ENCODE measurements at regions not wholly inside any gene's neighbourhood (a gene's known extent, or its start where the extent isn't known, plus 50 kb on each side); places are given as distances from the start of the nearest gene placed in this dataset.

DNA sequence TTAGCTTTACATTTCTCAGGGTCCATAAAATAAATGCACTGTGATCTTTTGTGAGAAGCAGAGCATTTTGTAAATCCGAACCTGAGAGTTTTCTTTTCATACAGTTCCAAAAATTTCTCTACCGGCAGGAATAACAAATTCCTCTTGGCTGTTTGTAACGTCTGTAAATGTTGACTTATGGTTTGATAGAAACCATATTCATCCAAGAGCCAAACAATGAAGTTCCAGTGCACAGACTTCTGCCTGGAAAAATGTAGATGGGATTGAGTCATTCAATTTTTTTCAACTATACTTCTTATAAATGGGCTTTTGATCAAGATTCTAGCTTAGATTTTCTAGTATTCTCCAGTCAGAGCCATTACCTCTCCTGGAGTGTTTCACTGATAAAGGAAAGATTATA lies 530.6 kb downstream of the TFEC start:
- H3K9me3 ChIP-seq (ENCODE audit: low read length): no peaks in the 10 kb centered on the region
- H3F3A ChIP-seq (ENCODE audit: insufficient read depth, low read length): no peaks in the 10 kb centered on the region
- no peaks in the 10 kb centered on the region for H3K27me3 ChIP-seq (ENCODE audit: insufficient read depth, low read length)
- no peak for TF ChIP-seq CTCF (IDR thresholded peaks at IDR 0.05; ENCODE audit: low read length)
- no peak for TF ChIP-seq EZH2 (IDR thresholded peaks at IDR 0.05; ENCODE audit: borderline replicate concordance, low read length)
- no peaks in the 10 kb centered on the region for H3K4me1 ChIP-seq (ENCODE audit: insufficient read depth, low read length, severe bottlenecking)
- no peaks in the 10 kb centered on the region; the same call in 1 of the 2 replicates for H3K9me2 ChIP-seq (ENCODE audit: low read depth, low read length)
- no peaks in the 10 kb centered on the region for H4K20me1 ChIP-seq (ENCODE audit: insufficient read depth, low read length)
- H3K4me3 ChIP-seq (ENCODE audit: low read depth, low read length, poor library complexity, severe bottlenecking): no peak overlapping the region
- no peak overlapping the region for H2AFZ ChIP-seq (ENCODE audit: low read length)
- no peak overlapping the region for H3K9ac ChIP-seq (ENCODE audit: low read length)
- H3K27ac ChIP-seq (ENCODE audit: low read depth, low read length, poor library complexity, severe bottlenecking): no peak overlapping the region
- no peaks in the 10 kb centered on the region for H3K36me3 ChIP-seq (ENCODE audit: insufficient read depth, low read length)
- H3K79me2 ChIP-seq (ENCODE audit: insufficient read depth, low read length): no peaks in the 10 kb centered on the region
- no peak overlapping the region for H3K4me2 ChIP-seq (ENCODE audit: low read length)

GRCh38 chr7:115496006-115496405 lies 534.6 kb downstream of the TFEC start:
- no peaks in the 10 kb centered on the region for H3F3A ChIP-seq (ENCODE audit: insufficient read depth, low read length)
- H3K4me3 ChIP-seq (ENCODE audit: low read depth, low read length, poor library complexity, severe bottlenecking): no peak overlapping the region
- no peaks in the 10 kb centered on the region for H4K20me1 ChIP-seq (ENCODE audit: insufficient read depth, low read length)
- no peaks in the 10 kb centered on the region for H3K79me2 ChIP-seq (ENCODE audit: insufficient read depth, low read length)
- no peaks in the 10 kb centered on the region for H3K27me3 ChIP-seq (ENCODE audit: insufficient read depth, low read length)
- H3K36me3 ChIP-seq (ENCODE audit: insufficient read depth, low read length): no peaks in the 10 kb centered on the region
- no peaks in the 10 kb centered on the region for H3K4me1 ChIP-seq (ENCODE audit: insufficient read depth, low read length, severe bottlenecking)
- H3K4me2 ChIP-seq (ENCODE audit: low read length): no peak overlapping the region
- H2AFZ ChIP-seq (ENCODE audit: low read length): no peak overlapping the region
- no peak overlapping the region for H3K27ac ChIP-seq (ENCODE audit: low read depth, low read length, poor library complexity, severe bottlenecking)
- no peak overlapping the region for H3K9ac ChIP-seq (ENCODE audit: low read length)
- no peaks in the 10 kb centered on the region; the same call in 1 of the 2 replicates for H3K9me2 ChIP-seq (ENCODE audit: low read depth, low read length)
- no peaks in the 10 kb centered on the region for H3K9me3 ChIP-seq (ENCODE audit: low read length)
- TF ChIP-seq CTCF (IDR thresholded peaks at IDR 0.05; ENCODE audit: low read length): no peak
- no peak for TF ChIP-seq EZH2 (IDR thresholded peaks at IDR 0.05; ENCODE audit: borderline replicate concordance, low read length)

DNA sequence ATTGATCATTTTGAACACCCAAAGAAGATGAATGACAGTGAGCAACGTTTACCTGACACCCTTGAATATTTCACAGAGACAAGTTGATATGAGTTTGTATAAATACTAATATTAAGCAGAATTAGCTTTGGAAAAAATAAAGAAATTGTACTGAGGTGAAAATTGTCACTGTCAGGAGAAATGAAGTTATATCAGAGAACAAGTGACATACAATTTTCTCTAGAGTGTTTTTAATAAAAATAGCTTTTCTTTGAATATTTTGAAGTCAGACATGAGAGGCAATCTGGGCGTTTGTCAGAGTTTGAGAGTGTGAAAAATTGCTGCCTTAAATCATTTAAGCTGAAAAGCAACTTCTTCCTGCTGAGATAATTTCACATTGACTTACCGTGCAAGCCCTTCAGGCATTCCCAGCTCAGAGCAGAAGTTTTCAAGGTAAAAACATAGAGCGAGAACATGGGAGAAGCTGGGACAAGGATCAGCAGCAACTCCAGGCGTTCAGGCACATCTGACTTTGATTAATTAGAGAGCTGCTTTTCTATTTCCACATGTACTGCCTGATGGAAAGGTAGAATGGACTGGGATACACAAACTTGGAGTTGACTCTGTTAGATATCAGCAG lies 535.9 kb downstream of the TFEC start:
- no peak overlapping the region for H3K27ac ChIP-seq (ENCODE audit: low read depth, low read length, poor library complexity, severe bottlenecking)
- H3K9me3 ChIP-seq (ENCODE audit: low read length): no peaks in the 10 kb centered on the region
- no peak overlapping the region for H2AFZ ChIP-seq (ENCODE audit: low read length)
- H3F3A ChIP-seq (ENCODE audit: insufficient read depth, low read length): no peaks in the 10 kb centered on the region
- H3K79me2 ChIP-seq (ENCODE audit: insufficient read depth, low read length): no peaks in the 10 kb centered on the region
- H3K9me2 ChIP-seq (ENCODE audit: low read depth, low read length): no peaks in the 10 kb centered on the region
- no peaks in the 10 kb centered on the region for H3K36me3 ChIP-seq (ENCODE audit: insufficient read depth, low read length)
- H3K4me1 ChIP-seq (ENCODE audit: insufficient read depth, low read length, severe bottlenecking): no peaks in the 10 kb centered on the region
- no peak overlapping the region for H3K4me3 ChIP-seq (ENCODE audit: low read depth, low read length, poor library complexity, severe bottlenecking)
- H3K27me3 ChIP-seq (ENCODE audit: insufficient read depth, low read length): no peaks in the 10 kb centered on the region
- H3K4me2 ChIP-seq (ENCODE audit: low read length): no peak overlapping the region
- no peak overlapping the region for H3K9ac ChIP-seq (ENCODE audit: low read length)
- H4K20me1 ChIP-seq (ENCODE audit: insufficient read depth, low read length): no peaks in the 10 kb centered on the region
- no peak for TF ChIP-seq EZH2 (IDR thresholded peaks at IDR 0.05; ENCODE audit: borderline replicate concordance, low read length)

- Histone ChIP-seq H3K4me1 (ENCODE audit: insufficient read depth, low read length, severe bottlenecking) (no peaks in the 10 kb centered on the region), H3K79me2 (ENCODE audit: insufficient read depth, low read length) (no peaks in the 10 kb centered on the region), H3K9me2 (ENCODE audit: low read depth, low read length) (no peaks in the 10 kb centered on the region), H3K9ac (ENCODE audit: low read length) (no peak overlapping the region), H2AFZ (ENCODE audit: low read length) (no peak overlapping the region), H3K36me3 (ENCODE audit: insufficient read depth, low read length) (no peaks in the 10 kb centered on the region), H3K27me3 (ENCODE audit: insufficient read depth, low read length) (no peaks in the 10 kb centered on the region), H3K4me3 (ENCODE audit: low read depth, low read length, poor library complexity, severe bottlenecking) (no peak overlapping the region), H3K4me2 (ENCODE audit: low read length) (no peak overlapping the region), H3F3A (ENCODE audit: insufficient read depth, low read length) (no peaks in the 10 kb centered on the region), H3K9me3 (ENCODE audit: low read length) (no peaks in the 10 kb centered on the region), H3K27ac (ENCODE audit: low read depth, low read length, poor library complexity, severe bottlenecking) (no peak overlapping the region), H4K20me1 (ENCODE audit: insufficient read depth, low read length) (no peaks in the 10 kb centered on the region)
- no peak for TF ChIP-seq CTCF (IDR thresholded peaks at IDR 0.05; ENCODE audit: low read length)
- TF ChIP-seq EZH2 (IDR thresholded peaks at IDR 0.05; ENCODE audit: borderline replicate concordance, low read length): no peak
Measured at GRCh38 chr7:115493381-115493780, 537.2 kb downstream of the TFEC start.

Data from OCI-LY1 (cell line).